ES-I3 (cell line): ENCODE measurements at regions not wholly inside any gene's neighbourhood (a gene's known extent, or its start where the extent isn't known, plus 50 kb on each side); places are given as distances from the start of the nearest gene placed in this dataset.

Experiments used
- H3K36me3 ChIP-seq: 2 replicates; pipeline ENCODE4 v1.6.1; 2013; ENCODE audit warnings: mild to moderate bottlenecking, low read length, control low read depth, moderate library complexity; ENCODE audit not compliant: insufficient read depth
- H3K4me1 ChIP-seq: 2 replicates; pipeline ENCODE4 v1.6.1; 2013; ENCODE audit warnings: mild to moderate bottlenecking, control low read depth, low read length; ENCODE audit not compliant: insufficient read depth
- H3K9ac ChIP-seq: 2 replicates; pipeline ENCODE4 v1.6.1; 2013; ENCODE audit warnings: low read depth, mild to moderate bottlenecking, low read length, moderate library complexity
- H3K9me3 ChIP-seq: 2 replicates; pipeline ENCODE4 v1.6.1; 2013; ENCODE audit warnings: mild to moderate bottlenecking, low read length, moderate library complexity; ENCODE audit not compliant: control insufficient read depth, insufficient read depth

- Histone ChIP-seq H3K9me3 (no peaks in the 10 kb centered on the region), H3K9ac (no peak overlapping the region), H3K36me3 (no peaks in the 10 kb centered on the region), H3K4me1 (no peaks in the 10 kb centered on the region)
Observed at GRCh38 chr22:49721211-49721763, 106.4 kb downstream of the BRD1 start.

- Histone ChIP-seq H3K4me1 (no peaks in the 10 kb centered on the region), H3K36me3 (no peaks in the 10 kb centered on the region), H3K9me3 (no peaks in the 10 kb centered on the region), H3K9ac (no peak overlapping the region)
Observed at GRCh38 chr22:49720279-49720959, 107.3 kb downstream of the BRD1 start.

- H3K4me1 ChIP-seq = no peaks in the 10 kb centered on the region
- H3K9ac ChIP-seq = no peak overlapping the region
- no peaks in the 10 kb centered on the region for H3K9me3 ChIP-seq
- no peaks in the 10 kb centered on the region for H3K36me3 ChIP-seq
Observed at GRCh38 chr22:49719046-49719445, 108.6 kb downstream of the BRD1 start.

GRCh38 chr22:49718396-49718795 lies 109.3 kb downstream of the BRD1 start:
- no peaks in the 10 kb centered on the region for H3K36me3 ChIP-seq
- H3K9ac ChIP-seq = no peak overlapping the region
- H3K9me3 ChIP-seq = no peaks in the 10 kb centered on the region
- H3K4me1 ChIP-seq = no peaks in the 10 kb centered on the region

GRCh38 chr22:49717322-49717919 lies 110.3 kb downstream of the BRD1 start:
- H3K36me3 ChIP-seq = no peaks in the 10 kb centered on the region
- no peak overlapping the region for H3K9ac ChIP-seq
- no peaks in the 10 kb centered on the region for H3K4me1 ChIP-seq
- H3K9me3 ChIP-seq = no peaks in the 10 kb centered on the region

- Histone ChIP-seq H3K9me3 (no peaks in the 10 kb centered on the region), H3K4me1 (no peaks in the 10 kb centered on the region), H3K36me3 (no peaks in the 10 kb centered on the region), H3K9ac (no peak overlapping the region)
Observed at GRCh38 chr22:49716441-49716840, 111.2 kb downstream of the BRD1 start.

- Histone ChIP-seq H3K4me1 (no peaks in the 10 kb centered on the region), H3K36me3 (no peaks in the 10 kb centered on the region), H3K9ac (no peak overlapping the region), H3K9me3 (no peaks in the 10 kb centered on the region)
Observed at GRCh38 chr22:49715450-49715849, 112.2 kb downstream of the BRD1 start.

- H3K36me3 ChIP-seq = no peaks in the 10 kb centered on the region
- H3K4me1 ChIP-seq = no peaks in the 10 kb centered on the region
- H3K9ac ChIP-seq = no peak overlapping the region
- no peaks in the 10 kb centered on the region for H3K9me3 ChIP-seq
Observed at GRCh38 chr22:49713003-49713402, 114.7 kb downstream of the BRD1 start.

GRCh38 chr22:49712195-49712791 lies 115.4 kb downstream of the BRD1 start:
- H3K4me1 ChIP-seq = no peaks in the 10 kb centered on the region
- H3K9ac ChIP-seq = no peak overlapping the region
- no peaks in the 10 kb centered on the region for H3K36me3 ChIP-seq
- no peaks in the 10 kb centered on the region for H3K9me3 ChIP-seq

- Histone ChIP-seq H3K9ac (no peak overlapping the region), H3K4me1 (no peaks in the 10 kb centered on the region), H3K36me3 (no peaks in the 10 kb centered on the region), H3K9me3 (no peaks in the 10 kb centered on the region)
Observed at GRCh38 chr22:49710746-49711145, 116.9 kb downstream of the BRD1 start.

GRCh38 chr22:49709464-49709863 lies 118.2 kb downstream of the BRD1 start:
- Histone ChIP-seq H3K36me3 (no peaks in the 10 kb centered on the region), H3K4me1 (no peaks in the 10 kb centered on the region), H3K9me3 (no peaks in the 10 kb centered on the region), H3K9ac (no peak overlapping the region)

- Histone ChIP-seq H3K9me3 (0 out of 2 replicates have a peak, but pooled peaks cover 3% of the 10 kb centered on the region), H3K36me3 (no peaks in the 10 kb centered on the region), H3K4me1 (no peaks in the 10 kb centered on the region), H3K9ac (no peak overlapping the region)
Observed at GRCh38 chr22:49705972-49706352, 121.7 kb downstream of the BRD1 start.

- H3K36me3 ChIP-seq = no peaks in the 10 kb centered on the region
- H3K9me3 ChIP-seq = 0 out of 2 replicates have a peak, but pooled peaks cover 3% of the 10 kb centered on the region
- no peaks in the 10 kb centered on the region for H3K4me1 ChIP-seq
- no peak overlapping the region for H3K9ac ChIP-seq
Observed at GRCh38 chr22:49705216-49705971, 122.3 kb downstream of the BRD1 start.
